HepG2 (cell line): ENCODE measurements at regions not wholly inside any gene's neighbourhood (a gene's known extent, or its start where the extent isn't known, plus 50 kb on each side); places are given as distances from the start of the nearest gene placed in this dataset.

ENCODE experiments used
- ATAC-seq: fragments of 200-7000 bp; cut with Tn5 transposase; 3 replicates; pipeline ENCODE4 v1.9.1; 2020; ENCODE audit warnings: mild to moderate bottlenecking, moderate library complexity
- BruUV-seq: library from RNA; stranded (reverse); fragments of 400-500 nt; replicated peaks from 2 replicates; lab custom pipeline; 2021; lab: Mats Ljungman, UMichigan
- CTCF ChIA-PET: fragments of 300-600 bp; formaldehyde crosslinking; extraction: SDS; loops from one replicate; lab custom pipeline; 2021; ENCODE audit warnings: low total read pairs, inconsistent platforms, low intra/inter-chr PET ratio; lab: Yijun Ruan, JAX
- POLR2A ChIA-PET: fragments of 350-600 bp; sonication (Branson Sonifier 250); formaldehyde crosslinking; loops from one replicate; lab custom pipeline; 2020; ENCODE audit warnings: antibody characterized with exemption, inconsistent platforms; lab: Yijun Ruan, JAX
- DNase-seq: peaks from one replicate; pipeline ENCODE4 v3.0.0-alpha.2; 2015; ENCODE audit warnings: low spot score
- FAIRE-seq: peaks from 3 replicates; lab custom pipeline; 2011; peaks lifted over from hg19 to GRCh38; lab: Jason Lieb, UNC
- H2AFZ ChIP-seq: one replicate; pipeline ENCODE4 v1.6.1; 2011; ENCODE audit warnings: low read length, inconsistent platforms
- H3K27ac ChIP-seq: fragments of 300-600 bp; 3 replicates; pipeline ENCODE4 v1.8.0; 2011; ENCODE audit warnings: mixed run types, mild to moderate bottlenecking, mixed read lengths, low read length, inconsistent platforms; ENCODE audit not compliant: insufficient read depth; ENCODE audit errors: extremely low read length
- H3K27me3 ChIP-seq, 2 experiments: fragments of 200-600 bp in 1 of 2; 2 replicates in 1 of 2; 3 replicates in 1 of 2; pipeline versions ENCODE4 v1.6.0 to v1.8.0; 2011; ENCODE audit warnings: low read length in 2 of 2, mild to moderate bottlenecking in 2 of 2, moderate library complexity in 2 of 2, inconsistent platforms in 1 of 2; ENCODE audit not compliant: insufficient read depth in 2 of 2, control insufficient read depth in 1 of 2
- H3K36me3 ChIP-seq, 2 experiments: fragments of 200-600 bp in 1 of 2; replicated peaks in 1 of 2; 2 replicates in 1 of 2; 3 replicates in 1 of 2; pipeline versions ENCODE4 v1.5.1 to v1.8.0; 2011; ENCODE audit warnings: low read length in 2 of 2, inconsistent platforms in 1 of 2; ENCODE audit not compliant: insufficient read depth in 2 of 2, control insufficient read depth in 1 of 2
- H3K4me1 ChIP-seq: 2 replicates; pipeline ENCODE4 v1.5.1; 2012; ENCODE audit warnings: low read length, inconsistent platforms; ENCODE audit not compliant: insufficient read depth
- H3K4me2 ChIP-seq: 2 replicates; pipeline ENCODE4 v1.6.0; 2011; ENCODE audit warnings: low read depth, low read length, inconsistent platforms
- H3K4me3 ChIP-seq, 3 experiments: fragments of 200-600 bp in 1 of 3; sonication (generic), shearing (Covaris generic) in 1 of 3; replicated peaks in 1 of 3; 2 replicates each; pipeline ENCODE4 v1.5.1; 2011 to 2016; ENCODE audit warnings: low read length in 3 of 3, inconsistent platforms in 2 of 3, low read depth in 2 of 3, mild to moderate bottlenecking in 2 of 3, control low read depth in 1 of 3, mixed read lengths in 1 of 3; ENCODE audit not compliant: insufficient read depth in 1 of 3
- H3K79me2 ChIP-seq: one replicate; pipeline ENCODE4 v1.6.1; 2011; ENCODE audit warnings: low read length, inconsistent platforms; ENCODE audit not compliant: insufficient read depth
- H3K9ac ChIP-seq: 2 replicates; pipeline ENCODE4 v1.6.0; 2011; ENCODE audit warnings: mild to moderate bottlenecking, low read depth, low read length, inconsistent platforms; ENCODE audit not compliant: insufficient read depth
- H3K9me3 ChIP-seq: 2 replicates; pipeline ENCODE4 v1.5.1; 2012; ENCODE audit warnings: mild to moderate bottlenecking, low read length
- H4K20me1 ChIP-seq: 2 replicates; pipeline ENCODE4 v1.6.0; 2011; ENCODE audit warnings: inconsistent platforms, mild to moderate bottlenecking, low read length, moderate library complexity; ENCODE audit not compliant: insufficient read depth
- AGO2 ChIP-seq: fragments of 200-400 bp; formaldehyde crosslinking; optimal IDR thresholded peaks from 2 replicates; pipeline ENCODE3; 2017; ENCODE audit warnings: mild to moderate bottlenecking, low read depth, low read length, moderate library complexity
- JARID2 ChIP-seq: sonication (generic); formaldehyde crosslinking; IDR thresholded peaks from 2 replicates; pipeline ENCODE4 v1.8.1; 2023; ENCODE audit warnings: missing genetic modification reagents, inconsistent platforms; ENCODE audit not compliant: insufficient replicate concordance
- MNT ChIP-seq: fragments of 450-650 bp; IDR thresholded peaks from 2 replicates; pipeline ENCODE4 v1.6.1; 2016
- NCOA1 ChIP-seq: sonication (generic); formaldehyde crosslinking; IDR thresholded peaks from 2 replicates; pipeline ENCODE4 v1.9.0; 2021; ENCODE audit warnings: missing genetic modification reagents
- POLR2AphosphoS2 ChIP-seq: IDR thresholded peaks from 2 replicates; pipeline ENCODE4 v1.6.1; 2011; ENCODE audit warnings: low read depth, low read length, improper control_type of control experiment
- ZNF672 ChIP-seq: sonication (generic); formaldehyde crosslinking; IDR thresholded peaks from 2 replicates; pipeline ENCODE4 v1.8.1; 2022; ENCODE audit warnings: missing genetic modification reagents
- ZNF746 ChIP-seq: sonication (generic); formaldehyde crosslinking; IDR thresholded peaks from 2 replicates; pipeline ENCODE4 v1.8.0; 2022; ENCODE audit warnings: mild to moderate bottlenecking, missing genetic modification reagents
- WGBS: methylation state at CpG from one replicate; pipeline ENCODE4 v1.1.6; 2017; ENCODE audit warnings: low lambda C conversion rate; 5-methylcytosine and 5-hydroxymethylcytosine counted together
- in situ Hi-C: cut with HindIII; loops from 2 replicates; pipeline ENCODE4 v1.10.0; 2017; ENCODE audit warnings: low pct_unique_long_range_greater_than_20kb; ENCODE audit not compliant: extremely low pct_ligation_motif_present
- intact Hi-C: fragments of 100-400 bp; cut with micrococcal nuclease; formaldehyde crosslinking; loops from one replicate; pipeline ENCODE4 v1.10.0; 2022; ENCODE audit not compliant: unreplicated experiment

GRCh38 chr3:72050771-72051170 is 265.8 kb upstream of the PROK2 start:
- no peak overlapping the region for H3K27ac ChIP-seq
- H3K9ac ChIP-seq: no peak overlapping the region
- H3K36me3 ChIP-seq: no peaks in the 10 kb centered on the region
- H3K27me3 ChIP-seq: no peaks in the 10 kb centered on the region
- no peak overlapping the region for H3K4me2 ChIP-seq
- no peaks in the 10 kb centered on the region for H3K79me2 ChIP-seq
- no TSS peak for BruUV-seq
- no peaks in the 10 kb centered on the region for H4K20me1 ChIP-seq
- WGBS: 60% methylated on average over 5 of the region's 5 CpGs
- no peak overlapping the region for H3K4me3 ChIP-seq
- ChIA-PET POLR2A (interaction anchor here (0.7 kb wide), 1 partner anchor 290 kb away, joined by 5 read pairs; no protein-coding TSS in a partner anchor), CTCF (no interaction called here)
- TF ChIP-seq JARID2 (CRISPR knock-in tag) (no peak), MNT (peak; percentile 44; the same call in 1 of the 2 replicates), ZNF746 (CRISPR knock-in tag) (no peak)
- no peaks in the 10 kb centered on the region for H3K9me3 ChIP-seq
- no peak for ATAC-seq
- DNase-seq: no peak
- no peak for FAIRE-seq
- no peak overlapping the region for H2AFZ ChIP-seq
- H3K4me1 ChIP-seq: peaks cover 6% of the 10 kb centered on the region; the same call in 1 of the 2 replicates
- in situ Hi-C loops (no loop called here), intact Hi-C loops (no loop called here)

GRCh38 chr3:72050048-72050632 is 265.2 kb upstream of the PROK2 start:
- peaks cover 5% of the 10 kb centered on the region; the same call in 1 of the 2 replicates for H3K4me1 ChIP-seq
- H3K79me2 ChIP-seq: no peaks in the 10 kb centered on the region
- WGBS: 14% methylated on average over 6 of the region's 6 CpGs
- H3K4me3 ChIP-seq: no peak overlapping the region
- no peak overlapping the region for H3K4me2 ChIP-seq
- ATAC-seq (no peak), DNase-seq (no peak), FAIRE-seq (no peak)
- H3K9me3 ChIP-seq: no peaks in the 10 kb centered on the region
- CTCF ChIA-PET: no interaction called here
- H2AFZ ChIP-seq: no peak overlapping the region
- no peak overlapping the region for H3K27ac ChIP-seq
- no peak overlapping the region for H3K9ac ChIP-seq
- POLR2A ChIA-PET: no interaction called here
- TF ChIP-seq POLR2AphosphoS2 (no peak), AGO2 (no peak), NCOA1 (no peak), ZNF672 (CRISPR knock-in tag) (no peak)
- intact Hi-C loops (no loop called here), in situ Hi-C loops (no loop called here)
- no peaks in the 10 kb centered on the region for H3K36me3 ChIP-seq
- BruUV-seq: no TSS peak
- no peaks in the 10 kb centered on the region for H3K27me3 ChIP-seq
- no peaks in the 10 kb centered on the region for H4K20me1 ChIP-seq
